ENCODE measurements at regions not wholly inside any gene's neighbourhood (a gene's known extent, or its start where the extent isn't known, plus 50 kb on each side); places are given as distances from the start of the nearest gene placed in this dataset.

DNA sequence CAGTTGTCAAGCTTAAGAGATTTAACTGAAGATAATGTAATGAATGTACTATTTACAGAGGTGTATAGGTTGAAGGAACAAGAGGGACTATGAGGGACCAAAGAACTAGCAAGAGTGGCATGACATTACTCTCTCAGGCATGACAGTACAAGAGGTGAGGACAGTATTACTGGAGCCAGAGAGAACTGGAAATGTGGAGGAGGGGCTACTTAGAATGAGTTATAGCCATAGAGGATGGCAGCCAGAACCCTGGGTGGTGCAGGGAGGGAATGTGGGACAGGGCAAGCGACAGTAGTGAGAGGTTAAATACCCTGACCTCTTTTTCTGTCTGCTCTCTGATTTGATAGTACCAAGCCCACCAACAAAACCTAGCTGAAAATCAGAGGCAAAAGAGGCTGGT lies 122.6 kb upstream of the UGP2 start:
- TF ChIP-seq POLR2A (IDR thresholded peaks at IDR 0.05; ENCODE audit: low read length): no peak
- no peak for TF ChIP-seq GATA1 (IDR thresholded peaks at IDR 0.05; ENCODE audit: low read depth, low read length)
